ENCODE measurements at regions not wholly inside any gene's neighbourhood (a gene's known extent, or its start where the extent isn't known, plus 50 kb on each side); places are given as distances from the start of the nearest gene placed in this dataset.

DNA sequence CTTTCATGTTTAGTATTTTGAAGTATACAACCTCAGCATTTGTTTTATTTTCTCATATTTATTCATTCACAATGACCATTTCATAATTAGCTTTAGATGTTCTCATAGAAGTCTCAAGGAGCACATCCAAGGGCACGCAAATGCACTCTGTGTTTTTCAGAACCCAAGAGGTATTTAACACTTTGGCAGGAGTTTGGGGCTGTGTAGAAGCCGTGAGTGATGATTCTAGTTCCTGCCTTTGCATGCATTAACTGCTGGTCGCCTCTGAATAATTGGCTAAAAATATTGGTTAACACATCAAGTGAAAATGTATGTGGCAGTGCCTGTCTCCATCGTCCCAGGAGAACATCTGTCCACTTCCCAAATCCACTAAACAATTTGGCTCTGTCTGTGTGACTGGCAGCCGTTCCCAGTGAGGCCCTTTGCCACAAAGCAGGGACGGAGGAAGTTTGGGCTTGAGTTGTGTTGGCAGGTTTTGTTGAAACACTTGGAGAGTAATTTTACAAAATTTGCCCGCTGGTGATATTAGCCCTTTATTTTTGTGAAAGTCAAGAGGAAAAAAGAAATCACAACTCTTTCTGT lies 730.7 kb upstream of the SLIT2 start:
- Histone ChIP-seq H3K27ac (ENCODE audit: low read depth, low read length) (no peak overlapping the region), H3K4me3 (ENCODE audit: low read depth, low read length) (no peak overlapping the region), H3K27me3 (ENCODE audit: control insufficient read depth, insufficient read depth, low read length) (peaks cover 2% of the 10 kb centered on the region), H3K9me3 (ENCODE audit: control insufficient read depth, insufficient read depth, low read length) (no peaks in the 10 kb centered on the region)
- no peak for DNase-seq (ENCODE audit: low read depth, low spot score)
- TF ChIP-seq, protein P1, sequence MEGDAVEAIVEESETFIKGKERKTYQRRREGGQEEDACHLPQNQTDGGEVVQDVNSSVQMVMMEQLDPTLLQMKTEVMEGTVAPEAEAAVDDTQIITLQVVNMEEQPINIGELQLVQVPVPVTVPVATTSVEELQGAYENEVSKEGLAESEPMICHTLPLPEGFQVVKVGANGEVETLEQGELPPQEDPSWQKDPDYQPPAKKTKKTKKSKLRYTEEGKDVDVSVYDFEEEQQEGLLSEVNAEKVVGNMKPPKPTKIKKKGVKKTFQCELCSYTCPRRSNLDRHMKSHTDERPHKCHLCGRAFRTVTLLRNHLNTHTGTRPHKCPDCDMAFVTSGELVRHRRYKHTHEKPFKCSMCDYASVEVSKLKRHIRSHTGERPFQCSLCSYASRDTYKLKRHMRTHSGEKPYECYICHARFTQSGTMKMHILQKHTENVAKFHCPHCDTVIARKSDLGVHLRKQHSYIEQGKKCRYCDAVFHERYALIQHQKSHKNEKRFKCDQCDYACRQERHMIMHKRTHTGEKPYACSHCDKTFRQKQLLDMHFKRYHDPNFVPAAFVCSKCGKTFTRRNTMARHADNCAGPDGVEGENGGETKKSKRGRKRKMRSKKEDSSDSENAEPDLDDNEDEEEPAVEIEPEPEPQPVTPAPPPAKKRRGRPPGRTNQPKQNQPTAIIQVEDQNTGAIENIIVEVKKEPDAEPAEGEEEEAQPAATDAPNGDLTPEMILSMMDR (IDR thresholded peaks at IDR 0.05; ENCODE audit: low read depth, low read length): no peak
- CTCF ChIA-PET: no interaction called here
- POLR2A ChIA-PET: no interaction called here

DNA sequence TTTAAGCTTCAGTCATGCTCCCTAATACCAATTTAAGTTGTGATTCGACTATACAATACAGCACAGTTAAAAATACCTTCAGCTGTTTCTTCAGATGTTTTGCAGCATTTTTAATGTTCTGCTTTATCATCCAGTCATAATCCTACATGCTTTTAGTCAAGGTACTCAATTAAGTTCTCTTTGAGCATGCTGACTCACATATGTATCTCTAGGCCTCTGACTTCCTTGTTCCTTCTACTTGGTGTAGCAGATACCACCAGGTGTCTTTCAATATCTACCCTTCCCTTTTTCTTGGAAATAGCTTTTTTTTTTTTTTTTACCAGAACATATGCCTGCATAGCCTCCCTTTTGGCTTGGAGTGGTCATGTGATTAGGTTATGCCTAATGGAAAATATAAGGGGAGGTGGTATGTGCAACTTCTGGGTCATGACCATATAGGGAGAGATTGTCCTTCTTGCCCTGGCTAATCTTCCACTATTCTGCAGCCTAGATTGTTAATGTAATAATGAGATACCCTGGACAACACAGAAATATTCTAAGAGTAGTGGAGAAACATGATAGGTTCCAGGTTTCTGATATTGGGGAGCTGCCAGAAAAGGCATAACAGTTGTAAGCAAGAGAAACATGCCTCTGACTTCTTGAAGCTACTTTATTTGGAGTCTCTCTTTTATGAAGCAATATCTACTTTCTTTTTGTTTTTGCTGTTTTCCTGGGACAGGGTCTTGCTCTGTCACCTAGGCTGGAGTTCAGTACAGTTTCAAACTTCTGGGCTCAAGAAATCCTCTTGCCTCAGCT lies 737.2 kb upstream of the SLIT2 start:
- POLR2A ChIA-PET: interaction anchor here (0.6 kb wide), 1 partner anchor 76 kb away, joined by 3 read pairs; no protein-coding TSS in a partner anchor

DNA sequence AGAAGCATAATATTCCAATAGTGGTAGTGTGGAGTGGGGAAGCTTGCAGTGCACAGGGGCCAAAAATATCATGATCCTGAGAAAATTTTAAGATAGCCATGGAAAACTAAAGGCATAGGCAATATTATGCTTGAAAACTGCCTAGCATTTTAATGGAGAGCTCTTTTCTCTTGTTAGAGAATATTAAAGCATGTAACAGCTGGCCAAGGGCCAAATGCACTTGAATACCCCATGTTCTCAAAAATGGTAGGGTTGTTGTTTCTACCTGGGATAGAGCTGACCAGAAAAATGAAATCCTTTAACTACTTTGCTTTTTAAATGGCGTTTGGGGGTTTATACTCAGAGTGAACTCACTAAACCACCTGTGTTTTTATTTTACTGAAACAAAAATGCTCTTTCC lies 739.6 kb upstream of the SLIT2 start:
- ChIA-PET CTCF (interaction anchor here (1.1 kb wide), 1 partner anchor 794 kb away, joined by 3 read pairs; no protein-coding TSS in a partner anchor), POLR2A (no interaction called here)
- Histone ChIP-seq H3K27me3 (ENCODE audit: control insufficient read depth, insufficient read depth, low read length) (peaks cover 2% of the 10 kb centered on the region), H3K4me3 (ENCODE audit: low read depth, low read length) (no peak overlapping the region), H3K9me3 (ENCODE audit: control insufficient read depth, insufficient read depth, low read length) (no peaks in the 10 kb centered on the region), H3K27ac (ENCODE audit: low read depth, low read length) (no peak overlapping the region)
- no peak for DNase-seq (ENCODE audit: low read depth, low spot score)
- TF ChIP-seq, protein P1 (IDR thresholded peaks at IDR 0.05; ENCODE audit: low read depth, low read length): no peak

More for the DNA sequence above, 737.2 kb upstream of the SLIT2 start:
- H3K27me3 ChIP-seq (ENCODE audit: control insufficient read depth, insufficient read depth, low read length): peaks cover 2% of the 10 kb centered on the region
- H3K4me3 ChIP-seq (ENCODE audit: low read depth, low read length): no peak overlapping the region
- H3K9me3 ChIP-seq (ENCODE audit: control insufficient read depth, insufficient read depth, low read length): no peaks in the 10 kb centered on the region
- H3K27ac ChIP-seq (ENCODE audit: low read depth, low read length): no peak overlapping the region
- TF ChIP-seq, protein P1 (IDR thresholded peaks at IDR 0.05; ENCODE audit: low read depth, low read length): no peak
- DNase-seq (ENCODE audit: low read depth, low spot score): peak; percentile 16
- CTCF ChIA-PET: interaction anchor here (0.7 to 0.9 kb wide), 2 partner anchors 13 to 19 kb away, joined by 3 to 4 read pairs; no protein-coding TSS in a partner anchor

DNA sequence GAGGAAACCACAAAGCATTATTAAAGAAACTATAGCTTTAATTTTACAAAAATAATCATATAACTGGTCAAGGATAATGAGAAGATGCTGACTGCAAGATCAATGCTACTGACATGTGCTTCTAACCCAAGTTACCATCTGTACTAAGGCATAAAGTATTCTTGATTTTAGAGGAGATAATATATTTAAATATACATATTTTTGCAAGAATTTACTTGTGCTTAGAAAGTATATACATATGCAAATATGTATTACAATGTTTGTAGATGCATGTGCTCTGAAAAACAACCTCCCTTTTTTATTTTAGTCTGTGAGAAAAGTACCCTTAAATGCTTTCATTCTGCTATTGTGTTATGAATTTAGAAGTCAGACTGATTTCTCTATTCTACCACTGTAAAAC lies 740.7 kb upstream of the SLIT2 start:
- TF ChIP-seq, protein P1 (IDR thresholded peaks at IDR 0.05; ENCODE audit: low read depth, low read length): no peak
- H3K27ac ChIP-seq (ENCODE audit: low read depth, low read length): no peak overlapping the region
- H3K4me3 ChIP-seq (ENCODE audit: low read depth, low read length): no peak overlapping the region
- CTCF ChIA-PET: no interaction called here
- H3K27me3 ChIP-seq (ENCODE audit: control insufficient read depth, insufficient read depth, low read length): no peaks in the 10 kb centered on the region
- POLR2A ChIA-PET: no interaction called here
- H3K9me3 ChIP-seq (ENCODE audit: control insufficient read depth, insufficient read depth, low read length): no peaks in the 10 kb centered on the region
- no peak for DNase-seq (ENCODE audit: low read depth, low spot score)

DNA sequence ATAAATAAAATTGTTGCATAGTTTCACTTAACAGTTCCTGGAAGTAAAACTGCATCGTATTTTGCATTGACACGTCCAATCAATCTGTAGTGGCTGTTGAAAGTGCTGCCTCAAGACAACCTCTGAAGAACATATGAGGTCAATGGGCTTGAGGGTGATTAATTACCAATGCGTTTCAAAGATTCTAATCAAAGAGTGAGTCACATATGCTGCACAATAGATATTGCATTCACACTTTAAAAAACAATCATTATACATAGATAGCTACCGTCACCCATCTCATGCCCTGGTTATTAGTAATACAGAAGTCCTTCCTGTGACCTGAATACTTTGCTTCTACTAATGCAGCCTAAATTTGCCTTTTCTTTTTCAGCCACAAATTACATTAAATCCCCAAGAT lies 743.3 kb upstream of the SLIT2 start:
- Histone ChIP-seq H3K4me3 (ENCODE audit: low read depth, low read length) (no peak overlapping the region), H3K9me3 (ENCODE audit: control insufficient read depth, insufficient read depth, low read length) (no peaks in the 10 kb centered on the region), H3K27me3 (ENCODE audit: control insufficient read depth, insufficient read depth, low read length) (no peaks in the 10 kb centered on the region), H3K27ac (ENCODE audit: low read depth, low read length) (no peak overlapping the region)
- ChIA-PET POLR2A (no interaction called here), CTCF (interaction anchor here (0.6 to 0.7 kb wide), 3 partner anchors 126 to 739 kb away, joined by 3 to 4 read pairs (median 4); no protein-coding TSS in a partner anchor)
- no peak for DNase-seq (ENCODE audit: low read depth, low spot score)
- TF ChIP-seq, protein P1 (IDR thresholded peaks at IDR 0.05; ENCODE audit: low read depth, low read length): no peak
